Amygdala (tissue), 56 donors: ENCODE measurements at regions not wholly inside any gene's neighbourhood (a gene's known extent, or its start where the extent isn't known, plus 50 kb on each side); places are given as distances from the start of the nearest gene placed in this dataset.
"Not testable (repeated sequence)": the region's sequence is repeated elsewhere in the genome, so short reads cannot be mapped to it uniquely, and the experiment has no call there.

ENCODE experiments used
- DNase-seq, 56 donors: peaks; one replicate each; lab custom pipeline; 2025; lab: John Stamatoyannopoulos, UW

GRCh38 chr4:8687083-8687482 is 94.5 kb downstream of the CPZ start:
- no peak for DNase-seq

GRCh38 chr4:8685831-8686230 is 93.3 kb downstream of the CPZ start:
- DNase-seq = no peak

GRCh38 chr4:8683462-8683861 is 90.9 kb downstream of the CPZ start:
- no peak for DNase-seq

GRCh38 chr4:8682725-8683124 is 90.2 kb downstream of the CPZ start:
- no peak for DNase-seq

GRCh38 chr4:8682296-8682695 is 89.7 kb downstream of the CPZ start:
- no peak for DNase-seq

GRCh38 chr4:8681391-8681790 is 88.8 kb downstream of the CPZ start:
- no peak for DNase-seq

- no peak for DNase-seq
Observed at GRCh38 chr4:8679032-8679431, 86.5 kb downstream of the CPZ start.

GRCh38 chr4:8676676-8677075 is 84.1 kb downstream of the CPZ start:
- no peak for DNase-seq

- DNase-seq = no peak
Observed at GRCh38 chr4:8675906-8676305, 83.3 kb downstream of the CPZ start.

- DNase-seq = no peak
Observed at GRCh38 chr4:8675383-8675782, 82.8 kb downstream of the CPZ start.

- DNase-seq = no peak
Observed at GRCh38 chr4:8674311-8674885, 81.8 kb downstream of the CPZ start.

GRCh38 chr4:8673106-8673505 is 80.5 kb downstream of the CPZ start:
- not testable (repeated sequence) for DNase-seq

GRCh38 chr4:8672486-8672885 is 79.9 kb downstream of the CPZ start:
- DNase-seq = no peak

- DNase-seq = no peak
Observed at GRCh38 chr4:8671712-8672290, 79.2 kb downstream of the CPZ start.
